GM18502 (cell line): ENCODE measurements at regions not wholly inside any gene's neighbourhood (a gene's known extent, or its start where the extent isn't known, plus 50 kb on each side); places are given as distances from the start of the nearest gene placed in this dataset.

ENCODE experiments used
- ATAC-seq: cut with Tn5 transposase; IDR thresholded peaks from one replicate; pipeline ENCODE4 v1.9.1; 2021; ENCODE audit warnings: mild to moderate bottlenecking; ENCODE audit not compliant: unreplicated experiment, poor library complexity

- no peak for ATAC-seq
Observed at GRCh38 chr2:15773846-15774245, 166.5 kb upstream of the MYCN start.

- ATAC-seq = no peak
Observed at GRCh38 chr2:15775753-15776628, 164.4 kb upstream of the MYCN start.

- no peak for ATAC-seq
Observed at GRCh38 chr2:15776629-15776919, 163.8 kb upstream of the MYCN start.

GRCh38 chr2:15776992-15777702, 163.2 kb upstream of the MYCN start:
- no peak for ATAC-seq

- no peak for ATAC-seq
Observed at GRCh38 chr2:15777795-15778371, 162.5 kb upstream of the MYCN start.

GRCh38 chr2:15778529-15779219, 161.7 kb upstream of the MYCN start:
- ATAC-seq = no peak

GRCh38 chr2:15779381-15780041, 160.8 kb upstream of the MYCN start:
- no peak for ATAC-seq

GRCh38 chr2:15780234-15780633, 160.1 kb upstream of the MYCN start:
- no peak for ATAC-seq

- ATAC-seq = no peak
Observed at GRCh38 chr2:15780912-15781574, 159.3 kb upstream of the MYCN start.

- no peak for ATAC-seq
Observed at GRCh38 chr2:15782009-15782751, 158.2 kb upstream of the MYCN start.

- no peak for ATAC-seq
Observed at GRCh38 chr2:15782769-15783294, 157.5 kb upstream of the MYCN start.

GRCh38 chr2:15783489-15783888, 156.9 kb upstream of the MYCN start:
- ATAC-seq = no peak

- ATAC-seq = no peak
Observed at GRCh38 chr2:15784106-15784885, 156.1 kb upstream of the MYCN start.

GRCh38 chr2:15784886-15785801, 155.2 kb upstream of the MYCN start:
- ATAC-seq = no peak

GRCh38 chr2:15786003-15786654, 154.2 kb upstream of the MYCN start:
- no peak for ATAC-seq

- no peak for ATAC-seq
Observed at GRCh38 chr2:15786901-15787300, 153.4 kb upstream of the MYCN start.
